ENCODE measurements at regions not wholly inside any gene's neighbourhood (a gene's known extent, or its start where the extent isn't known, plus 50 kb on each side); places are given as distances from the start of the nearest gene placed in this dataset.

GRCh38 chr20:60480950-60481742 lies 522.9 kb downstream of the CDH26 start:
- DNase-seq (ENCODE audit: low read depth, low spot score), result no peak
- intact Hi-C loops (cut with micrococcal nuclease; ENCODE audit: unreplicated experiment), result no loop called here
- in situ Hi-C loops (cut with HindIII; ENCODE audit: low pct_unique_long_range_greater_than_20kb, low sequenced_read_pairs), result no loop called here
- CTCF ChIA-PET, result no interaction called here
- BruUV-seq (replicated peaks), result no TSS peak
- Histone ChIP-seq H3K27me3 (ENCODE audit: control insufficient read depth, insufficient read depth, low read length) (no peaks in the 10 kb centered on the region; the same call in 1 of the 2 replicates), H3K4me1 (ENCODE audit: control insufficient read depth, insufficient read depth, low read length) (no peaks in the 10 kb centered on the region), H3K4me3 (ENCODE audit: low read depth in 2 of 2, low read length in 2 of 2) (no peak overlapping the region), H3K36me3 (ENCODE audit: control insufficient read depth, insufficient read depth, low read length) (no peaks in the 10 kb centered on the region), H3K9me3 (ENCODE audit: control insufficient read depth, insufficient read depth, low read depth, low read length) (no peaks in the 10 kb centered on the region), H3K27ac (ENCODE audit: low read length) (no peak overlapping the region)
- POLR2A ChIA-PET, result interaction anchor here (0.6 kb wide), 1 partner anchor 1163 kb away, joined by 5 read pairs; no protein-coding TSS in a partner anchor
- TF ChIP-seq CTCF (IDR thresholded peaks at IDR 0.05), result no peak
- TF ChIP-seq POLR2AphosphoS5 (IDR thresholded peaks at IDR 0.05; ENCODE audit: low read depth, low read length), result no peak
- no peak for TF ChIP-seq TCF7L2 (IDR thresholded peaks at IDR 0.05; ENCODE audit: low read depth, low read length)
- TF ChIP-seq REST (IDR thresholded peaks at IDR 0.05; ENCODE audit: insufficient read depth in 1 of 2, low read depth in 2 of 2, low read length in 1 of 2), result no peak
- no peak for TF ChIP-seq SIN3A (IDR thresholded peaks at IDR 0.05; ENCODE audit: borderline replicate concordance, insufficient read depth, low read depth, low read length)
- ATAC-seq, result no peak

GRCh38 chr20:60481743-60482133 lies 523.5 kb downstream of the CDH26 start:
- Histone ChIP-seq H3K27ac (ENCODE audit: low read length) (no peak overlapping the region), H3K27me3 (ENCODE audit: control insufficient read depth, insufficient read depth, low read length) (no peaks in the 10 kb centered on the region; the same call in 1 of the 2 replicates), H3K36me3 (ENCODE audit: control insufficient read depth, insufficient read depth, low read length) (no peaks in the 10 kb centered on the region), H3K4me1 (ENCODE audit: control insufficient read depth, insufficient read depth, low read length) (no peaks in the 10 kb centered on the region), H3K4me3 (ENCODE audit: low read depth in 2 of 2, low read length in 2 of 2) (no peak overlapping the region), H3K9me3 (ENCODE audit: control insufficient read depth, insufficient read depth, low read depth, low read length) (no peaks in the 10 kb centered on the region)
- ChIA-PET CTCF (no interaction called here), POLR2A (interaction anchor here (0.6 kb wide), 1 partner anchor 1163 kb away, joined by 5 read pairs; no protein-coding TSS in a partner anchor)
- no peak for TF ChIP-seq CTCF (IDR thresholded peaks at IDR 0.05)
- TF ChIP-seq POLR2AphosphoS5 (IDR thresholded peaks at IDR 0.05; ENCODE audit: low read depth, low read length), result no peak
- TF ChIP-seq TCF7L2 (IDR thresholded peaks at IDR 0.05; ENCODE audit: low read depth, low read length), result no peak
- TF ChIP-seq REST (IDR thresholded peaks at IDR 0.05; ENCODE audit: insufficient read depth in 1 of 2, low read depth in 2 of 2, low read length in 1 of 2), result no peak
- TF ChIP-seq SIN3A (IDR thresholded peaks at IDR 0.05; ENCODE audit: borderline replicate concordance, insufficient read depth, low read depth, low read length), result no peak
- ATAC-seq (no peak), DNase-seq (ENCODE audit: low read depth, low spot score) (no peak)
- BruUV-seq (replicated peaks), result no TSS peak
- intact Hi-C loops (cut with micrococcal nuclease; ENCODE audit: unreplicated experiment) (no loop called here), in situ Hi-C loops (cut with HindIII; ENCODE audit: low pct_unique_long_range_greater_than_20kb, low sequenced_read_pairs) (no loop called here)

All from Panc1 (cell line).